ENCODE measurements at regions not wholly inside any gene's neighbourhood (a gene's known extent, or its start where the extent isn't known, plus 50 kb on each side); places are given as distances from the start of the nearest gene placed in this dataset.
A peak's percentile ranks its signal among the peaks of the same experiment; 100 is the strongest.

GRCh38 chr2:133952896-133953295 lies 301.0 kb upstream of the MGAT5 start:
- DNase-seq = no peak
- no peaks in the 10 kb centered on the region for H3K36me3 ChIP-seq (ENCODE audit: low read depth, missing control alignments)
- H3K27me3 ChIP-seq = no peaks in the 10 kb centered on the region
- no peak for TF ChIP-seq POLR2A (IDR thresholded peaks at IDR 0.05)
- no peak for TF ChIP-seq CTCF (IDR thresholded peaks at IDR 0.05)
- peaks cover 4% of the 10 kb centered on the region for H3K4me1 ChIP-seq
- intact Hi-C loops (cut with DNase I; ENCODE audit: low total_unique reads) = no loop called here
- no peaks in the 10 kb centered on the region for H3K9me3 ChIP-seq
- H3K4me3 ChIP-seq = no peak overlapping the region
- whole genome bisulfite sequencing, 2 donors = 92 to 94% methylated on average over 4 of the region's 4 CpGs
- H3K27ac ChIP-seq = peak overlapping the region in 1 of 2 donors; percentile 16

- no peak for DNase-seq
- no peaks in the 10 kb centered on the region for H3K9me3 ChIP-seq
- H3K4me3 ChIP-seq = no peak overlapping the region
- WGBS, 2 donors = 79 to 87% methylated on average over 4 of the region's 4 CpGs
- TF ChIP-seq POLR2A (IDR thresholded peaks at IDR 0.05) (no peak), CTCF (IDR thresholded peaks at IDR 0.05) (no peak)
- intact Hi-C loops (cut with DNase I; ENCODE audit: low total_unique reads) = no loop called here
- no peak overlapping the region for H3K27ac ChIP-seq
- no peaks in the 10 kb centered on the region for H3K36me3 ChIP-seq (ENCODE audit: low read depth, missing control alignments)
- no peaks in the 10 kb centered on the region for H3K27me3 ChIP-seq
- H3K4me1 ChIP-seq = peaks cover 4% of the 10 kb centered on the region
These were observed 300.3 kb upstream of the MGAT5 start for GRCh38 chr2:133953524-133953923.

- no peak for DNase-seq
- intact Hi-C loops (cut with DNase I; ENCODE audit: low total_unique reads) = no loop called here
- peaks cover 4% of the 10 kb centered on the region for H3K4me1 ChIP-seq
- H3K27me3 ChIP-seq = no peaks in the 10 kb centered on the region
- no peaks in the 10 kb centered on the region for H3K9me3 ChIP-seq
- no peaks in the 10 kb centered on the region for H3K36me3 ChIP-seq (ENCODE audit: low read depth, missing control alignments)
- no peak overlapping the region for H3K4me3 ChIP-seq
- WGBS, 2 donors = 73 to 91% methylated on average over 1 of the region's 1 CpG
- TF ChIP-seq CTCF (IDR thresholded peaks at IDR 0.05) = no peak
- no peak for TF ChIP-seq POLR2A (IDR thresholded peaks at IDR 0.05)
- H3K27ac ChIP-seq = no peak overlapping the region
These were observed 299.2 kb upstream of the MGAT5 start for GRCh38 chr2:133954636-133955035.

GRCh38 chr2:133955169-133955568 lies 298.7 kb upstream of the MGAT5 start:
- H3K4me1 ChIP-seq = peaks cover 4% of the 10 kb centered on the region
- H3K4me3 ChIP-seq = no peak overlapping the region
- DNase-seq = no peak
- intact Hi-C loops (cut with DNase I; ENCODE audit: low total_unique reads) = no loop called here
- no peaks in the 10 kb centered on the region for H3K27me3 ChIP-seq
- 56 to 64% methylated on average over 3 of the region's 3 CpGs for WGBS, 2 donors
- H3K9me3 ChIP-seq = no peaks in the 10 kb centered on the region
- H3K27ac ChIP-seq = no peak overlapping the region
- no peaks in the 10 kb centered on the region for H3K36me3 ChIP-seq (ENCODE audit: low read depth, missing control alignments)
- TF ChIP-seq POLR2A (IDR thresholded peaks at IDR 0.05) (no peak), CTCF (IDR thresholded peaks at IDR 0.05) (no peak)

- Histone ChIP-seq H3K36me3 (ENCODE audit: low read depth, missing control alignments) (no peaks in the 10 kb centered on the region), H3K27me3 (no peaks in the 10 kb centered on the region), H3K27ac (no peak overlapping the region), H3K4me3 (no peak overlapping the region), H3K4me1 (peaks cover 4% of the 10 kb centered on the region), H3K9me3 (no peaks in the 10 kb centered on the region)
- DNase-seq = no peak
- TF ChIP-seq CTCF (IDR thresholded peaks at IDR 0.05) = no peak
- TF ChIP-seq POLR2A (IDR thresholded peaks at IDR 0.05) = no peak
- intact Hi-C loops (cut with DNase I; ENCODE audit: low total_unique reads) = no loop called here
- 70 to 71% methylated on average over 4 of the region's 4 CpGs for WGBS, 2 donors
These were observed 297.4 kb upstream of the MGAT5 start for GRCh38 chr2:133956434-133956935.
